Stomach smooth muscle (tissue), 2 donors: ENCODE measurements at regions not wholly inside any gene's neighbourhood (a gene's known extent, or its start where the extent isn't known, plus 50 kb on each side); places are given as distances from the start of the nearest gene placed in this dataset.

Experiments used
- H3K27ac ChIP-seq: one replicate; pipeline ENCODE4 v1.7.0; 2013; ENCODE audit warnings: mild to moderate bottlenecking, low read length, inconsistent platforms
- H3K27me3 ChIP-seq, 2 donors: one replicate each; pipeline ENCODE4 v1.7.0; 2013; ENCODE audit warnings: low read length in 2 of 2; ENCODE audit not compliant: insufficient read depth in 2 of 2, control insufficient read depth in 1 of 2
- H3K36me3 ChIP-seq, 2 donors: one replicate each; pipeline ENCODE4 v1.7.0; 2013; ENCODE audit warnings: low read length in 2 of 2; ENCODE audit not compliant: control insufficient read depth in 2 of 2, insufficient read depth in 2 of 2
- H3K4me1 ChIP-seq: one replicate; pipeline ENCODE4 v1.7.0; 2013; ENCODE audit warnings: low read length; ENCODE audit not compliant: control insufficient read depth, insufficient read depth
- H3K4me3 ChIP-seq, 2 donors: one replicate each; pipeline ENCODE4 v1.7.0; 2013; ENCODE audit warnings: low read length in 2 of 2
- H3K9ac ChIP-seq, 2 donors: one replicate each; pipeline ENCODE4 v1.7.0; 2013; ENCODE audit warnings: low read length in 2 of 2, mild to moderate bottlenecking in 1 of 2
- H3K9me3 ChIP-seq, 2 donors: one replicate each; pipeline ENCODE4 v1.7.0; 2013; ENCODE audit warnings: low read length in 2 of 2; ENCODE audit not compliant: control insufficient read depth in 2 of 2
- donor health status: healthy.
- donor health status: Pancreatic carcinoma.

GRCh38 chr3:181969925-181970324, 258.2 kb downstream of the SOX2 start:
- H3K4me1 ChIP-seq: no peaks in the 10 kb centered on the region
- H3K9me3 ChIP-seq: no peaks in the 10 kb centered on the region
- no peak overlapping the region for H3K27ac ChIP-seq
- H3K27me3 ChIP-seq: peaks cover 0 to 3% of the 10 kb centered on the region in 2 donors
- H3K9ac ChIP-seq: no peak overlapping the region
- no peak overlapping the region for H3K4me3 ChIP-seq
- H3K36me3 ChIP-seq: no peaks in the 10 kb centered on the region

- H3K27me3 ChIP-seq: peaks cover 0 to 3% of the 10 kb centered on the region in 2 donors
- H3K27ac ChIP-seq: no peak overlapping the region
- H3K4me3 ChIP-seq: no peak overlapping the region
- H3K9ac ChIP-seq: no peak overlapping the region
- H3K4me1 ChIP-seq: no peaks in the 10 kb centered on the region
- no peaks in the 10 kb centered on the region for H3K36me3 ChIP-seq
- H3K9me3 ChIP-seq: no peaks in the 10 kb centered on the region
Observed at GRCh38 chr3:181971424-181971823, 259.7 kb downstream of the SOX2 start.

GRCh38 chr3:181974198-181974597, 262.5 kb downstream of the SOX2 start:
- no peak overlapping the region for H3K27ac ChIP-seq
- no peak overlapping the region for H3K9ac ChIP-seq
- no peaks in the 10 kb centered on the region for H3K36me3 ChIP-seq

GRCh38 chr3:181976526-181976925, 264.8 kb downstream of the SOX2 start:
- H3K27me3 ChIP-seq: no peaks in the 10 kb centered on the region
- no peaks in the 10 kb centered on the region for H3K4me1 ChIP-seq
- no peaks in the 10 kb centered on the region for H3K9me3 ChIP-seq
- H3K36me3 ChIP-seq: no peaks in the 10 kb centered on the region
- H3K4me3 ChIP-seq: no peak overlapping the region
- no peak overlapping the region for H3K27ac ChIP-seq
- no peak overlapping the region for H3K9ac ChIP-seq

More at GRCh38 chr3:181974198-181974597, 262.5 kb downstream of the SOX2 start:
- Histone ChIP-seq H3K4me3 (no peak overlapping the region), H3K9me3 (no peaks in the 10 kb centered on the region), H3K4me1 (no peaks in the 10 kb centered on the region), H3K27me3 (no peaks in the 10 kb centered on the region)

GRCh38 chr3:181985386-181985785, 273.7 kb downstream of the SOX2 start:
- Histone ChIP-seq H3K4me3 (no peak overlapping the region), H3K27me3 (no peaks in the 10 kb centered on the region), H3K36me3 (no peaks in the 10 kb centered on the region), H3K27ac (no peak overlapping the region), H3K9ac (no peak overlapping the region), H3K4me1 (no peaks in the 10 kb centered on the region), H3K9me3 (peaks cover 0 to 3% of the 10 kb centered on the region in 2 donors)

GRCh38 chr3:181987736-181988135, 276.0 kb downstream of the SOX2 start:
- Histone ChIP-seq H3K4me3 (no peak overlapping the region), H3K9ac (no peak overlapping the region), H3K27ac (no peak overlapping the region), H3K27me3 (no peaks in the 10 kb centered on the region), H3K4me1 (no peaks in the 10 kb centered on the region), H3K36me3 (no peaks in the 10 kb centered on the region), H3K9me3 (peaks cover 0 to under 1% of the 10 kb centered on the region in 2 donors)

GRCh38 chr3:181998828-181999227, 287.1 kb downstream of the SOX2 start:
- Histone ChIP-seq H3K4me1 (no peaks in the 10 kb centered on the region), H3K9ac (no peak overlapping the region), H3K27ac (no peak overlapping the region)

GRCh38 chr3:181999314-181999713, 287.6 kb downstream of the SOX2 start:
- Histone ChIP-seq H3K27me3 (no peaks in the 10 kb centered on the region), H3K9me3 (no peaks in the 10 kb centered on the region)

More at GRCh38 chr3:181998828-181999227, 287.1 kb downstream of the SOX2 start:
- H3K4me3 ChIP-seq: no peak overlapping the region
- no peaks in the 10 kb centered on the region for H3K9me3 ChIP-seq
- no peaks in the 10 kb centered on the region for H3K36me3 ChIP-seq
- H3K27me3 ChIP-seq: no peaks in the 10 kb centered on the region

GRCh38 chr3:182000447-182000846, 288.7 kb downstream of the SOX2 start:
- Histone ChIP-seq H3K4me1 (no peaks in the 10 kb centered on the region), H3K9ac (no peak overlapping the region), H3K9me3 (no peaks in the 10 kb centered on the region), H3K27ac (no peak overlapping the region), H3K4me3 (no peak overlapping the region), H3K36me3 (no peaks in the 10 kb centered on the region), H3K27me3 (no peaks in the 10 kb centered on the region)

More at GRCh38 chr3:181999314-181999713, 287.6 kb downstream of the SOX2 start:
- no peaks in the 10 kb centered on the region for H3K4me1 ChIP-seq
- no peaks in the 10 kb centered on the region for H3K36me3 ChIP-seq
- H3K27ac ChIP-seq: no peak overlapping the region
- no peak overlapping the region for H3K9ac ChIP-seq
- no peak overlapping the region for H3K4me3 ChIP-seq

GRCh38 chr3:182005219-182005618, 293.5 kb downstream of the SOX2 start:
- no peak overlapping the region for H3K27ac ChIP-seq
- no peak overlapping the region for H3K9ac ChIP-seq
- no peaks in the 10 kb centered on the region for H3K36me3 ChIP-seq
- H3K4me3 ChIP-seq: no peak overlapping the region
- no peaks in the 10 kb centered on the region for H3K27me3 ChIP-seq
- no peaks in the 10 kb centered on the region for H3K9me3 ChIP-seq
- H3K4me1 ChIP-seq: no peaks in the 10 kb centered on the region

- H3K27ac ChIP-seq: no peak overlapping the region
- no peaks in the 10 kb centered on the region for H3K27me3 ChIP-seq
- H3K9ac ChIP-seq: no peak overlapping the region
- H3K4me3 ChIP-seq: no peak overlapping the region
- no peaks in the 10 kb centered on the region for H3K36me3 ChIP-seq
- no peaks in the 10 kb centered on the region for H3K9me3 ChIP-seq
- H3K4me1 ChIP-seq: no peaks in the 10 kb centered on the region
Observed at GRCh38 chr3:182005701-182006100, 294.0 kb downstream of the SOX2 start.
